ENCODE measurements at regions not wholly inside any gene's neighbourhood (a gene's known extent, or its start where the extent isn't known, plus 50 kb on each side); places are given as distances from the start of the nearest gene placed in this dataset.

GRCh38 chr15:94070356-94071295 lies 160.7 kb upstream of the MCTP2 start:
- H3K27ac ChIP-seq (ENCODE audit: low read length, poor library complexity, severe bottlenecking) = peak overlapping the region; percentile 87
- H2AFZ ChIP-seq (ENCODE audit: low read depth, low read length) = no peak overlapping the region
- peak; percentile 80 for DNase-seq
- H2BK12ac ChIP-seq (ENCODE audit: low read length in 2 of 2) = peak overlapping the region in 1 of 2 experiments; percentile 87
- H3K9ac ChIP-seq (ENCODE audit: low read length) = peak overlapping the region; percentile 28
- no peaks in the 10 kb centered on the region for H3K36me3 ChIP-seq (ENCODE audit: control insufficient read depth in 1 of 2, insufficient read depth in 2 of 2, low read depth in 1 of 2, low read length in 2 of 2)
- H2BK120ac ChIP-seq (ENCODE audit: low read depth, low read length) = no peak overlapping the region
- peak overlapping the region; percentile 7 to 45 for H3K4ac ChIP-seq (ENCODE audit: low read depth in 1 of 2, low read length in 2 of 2)
- H4K91ac ChIP-seq (ENCODE audit: low read length) = peak overlapping the region; percentile 2
- no peak overlapping the region for H2BK15ac ChIP-seq (ENCODE audit: low read depth, poor library complexity, severe bottlenecking)
- H3K23ac ChIP-seq (ENCODE audit: low read length in 2 of 2) = no peak overlapping the region
- H3K79me1 ChIP-seq (replicated peaks; ENCODE audit: low read length, poor library complexity, severe bottlenecking) = no peaks in the 10 kb centered on the region
- peaks cover 6% of the 10 kb centered on the region for H3K4me1 ChIP-seq (ENCODE audit: control insufficient read depth, insufficient read depth, low read depth, low read length)
- H3K14ac ChIP-seq (ENCODE audit: low read length in 2 of 2) = no peak overlapping the region
- peak overlapping the region; percentile 54 for H4K8ac ChIP-seq (ENCODE audit: low read length)
- H3K18ac ChIP-seq (ENCODE audit: low read depth in 1 of 2, low read length in 2 of 2) = peak overlapping the region; percentile 28 to 76
- no peaks in the 10 kb centered on the region for H3K27me3 ChIP-seq (ENCODE audit: control insufficient read depth in 1 of 2, insufficient read depth in 1 of 2, low read length in 2 of 2)
- no peak overlapping the region for H2AK5ac ChIP-seq (ENCODE audit: low read length, severe bottlenecking)
- H2BK5ac ChIP-seq (ENCODE audit: low read depth, low read length, poor library complexity, severe bottlenecking) = no peak overlapping the region
- H3K9me3 ChIP-seq (ENCODE audit: control insufficient read depth, low read length) = peaks cover 4% of the 10 kb centered on the region
- peak overlapping the region in 1 of 2 experiments; percentile 31 for H3K4me3 ChIP-seq (ENCODE audit: insufficient read depth in 1 of 2, low read depth in 1 of 2, low read length in 2 of 2)
- H3K4me2 ChIP-seq (ENCODE audit: low read length, poor library complexity, severe bottlenecking) = peak overlapping the region; percentile 13
- WGBS = 50% methylated on average over 19 of the region's 19 CpGs

- Histone ChIP-seq H2AFZ (ENCODE audit: low read depth, low read length) (no peak overlapping the region), H4K91ac (ENCODE audit: low read length) (no peak overlapping the region), H3K27me3 (ENCODE audit: control insufficient read depth in 1 of 2, insufficient read depth in 1 of 2, low read length in 2 of 2) (no peaks in the 10 kb centered on the region), H3K27ac (ENCODE audit: low read length, poor library complexity, severe bottlenecking) (no peak overlapping the region), H2BK120ac (ENCODE audit: low read depth, low read length) (no peak overlapping the region), H2BK15ac (ENCODE audit: low read depth, poor library complexity, severe bottlenecking) (no peak overlapping the region), H2AK5ac (ENCODE audit: low read length, severe bottlenecking) (no peak overlapping the region), H3K9me3 (ENCODE audit: control insufficient read depth, low read length) (peaks cover 4% of the 10 kb centered on the region), H3K4me1 (ENCODE audit: control insufficient read depth, insufficient read depth, low read depth, low read length) (peaks cover 6% of the 10 kb centered on the region), H3K14ac (ENCODE audit: low read length in 2 of 2) (no peak overlapping the region), H3K4me2 (ENCODE audit: low read length, poor library complexity, severe bottlenecking) (no peak overlapping the region), H3K4ac (ENCODE audit: low read depth in 1 of 2, low read length in 2 of 2) (no peak overlapping the region), H2BK5ac (ENCODE audit: low read depth, low read length, poor library complexity, severe bottlenecking) (no peak overlapping the region), H3K4me3 (ENCODE audit: insufficient read depth in 1 of 2, low read depth in 1 of 2, low read length in 2 of 2) (no peak overlapping the region), H3K9ac (ENCODE audit: low read length) (no peak overlapping the region), H4K8ac (ENCODE audit: low read length) (no peak overlapping the region), H3K36me3 (ENCODE audit: control insufficient read depth in 1 of 2, insufficient read depth in 2 of 2, low read depth in 1 of 2, low read length in 2 of 2) (no peaks in the 10 kb centered on the region), H3K23ac (ENCODE audit: low read length in 2 of 2) (no peak overlapping the region), H2BK12ac (ENCODE audit: low read length in 2 of 2) (no peak overlapping the region), H3K79me1 (replicated peaks; ENCODE audit: low read length, poor library complexity, severe bottlenecking) (no peaks in the 10 kb centered on the region), H3K18ac (ENCODE audit: low read depth in 1 of 2, low read length in 2 of 2) (no peak overlapping the region)
- WGBS = 86% methylated on average over 7 of the region's 9 CpGs
- DNase-seq = no peak
Measured at GRCh38 chr15:94069844-94070243, 161.5 kb upstream of the MCTP2 start.

- no peak overlapping the region for H3K4me2 ChIP-seq (ENCODE audit: low read length, poor library complexity, severe bottlenecking)
- no peak overlapping the region for H2BK15ac ChIP-seq (ENCODE audit: low read depth, poor library complexity, severe bottlenecking)
- no peak overlapping the region for H2BK120ac ChIP-seq (ENCODE audit: low read depth, low read length)
- no peak overlapping the region for H3K9ac ChIP-seq (ENCODE audit: low read length)
- peaks cover 6% of the 10 kb centered on the region for H3K4me1 ChIP-seq (ENCODE audit: control insufficient read depth, insufficient read depth, low read depth, low read length)
- H3K36me3 ChIP-seq (ENCODE audit: control insufficient read depth in 1 of 2, insufficient read depth in 2 of 2, low read depth in 1 of 2, low read length in 2 of 2) = no peaks in the 10 kb centered on the region
- 87% methylated on average over 3 of the region's 3 CpGs for WGBS
- no peak for DNase-seq
- H2AK5ac ChIP-seq (ENCODE audit: low read length, severe bottlenecking) = no peak overlapping the region
- H2BK12ac ChIP-seq (ENCODE audit: low read length in 2 of 2) = no peak overlapping the region
- no peak overlapping the region for H3K23ac ChIP-seq (ENCODE audit: low read length in 2 of 2)
- H3K27me3 ChIP-seq (ENCODE audit: control insufficient read depth in 1 of 2, insufficient read depth in 1 of 2, low read length in 2 of 2) = no peaks in the 10 kb centered on the region
- H3K4me3 ChIP-seq (ENCODE audit: insufficient read depth in 1 of 2, low read depth in 1 of 2, low read length in 2 of 2) = no peak overlapping the region
- no peaks in the 10 kb centered on the region for H3K79me1 ChIP-seq (replicated peaks; ENCODE audit: low read length, poor library complexity, severe bottlenecking)
- H2BK5ac ChIP-seq (ENCODE audit: low read depth, low read length, poor library complexity, severe bottlenecking) = no peak overlapping the region
- H3K9me3 ChIP-seq (ENCODE audit: control insufficient read depth, low read length) = peaks cover 4% of the 10 kb centered on the region
- no peak overlapping the region for H3K4ac ChIP-seq (ENCODE audit: low read depth in 1 of 2, low read length in 2 of 2)
- H2AFZ ChIP-seq (ENCODE audit: low read depth, low read length) = no peak overlapping the region
- H3K27ac ChIP-seq (ENCODE audit: low read length, poor library complexity, severe bottlenecking) = no peak overlapping the region
- no peak overlapping the region for H3K18ac ChIP-seq (ENCODE audit: low read depth in 1 of 2, low read length in 2 of 2)
- H3K14ac ChIP-seq (ENCODE audit: low read length in 2 of 2) = no peak overlapping the region
- no peak overlapping the region for H4K8ac ChIP-seq (ENCODE audit: low read length)
- H4K91ac ChIP-seq (ENCODE audit: low read length) = no peak overlapping the region
Measured at GRCh38 chr15:94066811-94067210, 164.6 kb upstream of the MCTP2 start.

GRCh38 chr15:94066046-94066445 lies 165.3 kb upstream of the MCTP2 start:
- no peak for DNase-seq
- Histone ChIP-seq H3K9ac (ENCODE audit: low read length) (no peak overlapping the region), H4K8ac (ENCODE audit: low read length) (no peak overlapping the region), H3K4me3 (ENCODE audit: insufficient read depth in 1 of 2, low read depth in 1 of 2, low read length in 2 of 2) (no peak overlapping the region), H3K27ac (ENCODE audit: low read length, poor library complexity, severe bottlenecking) (no peak overlapping the region), H2BK15ac (ENCODE audit: low read depth, poor library complexity, severe bottlenecking) (no peak overlapping the region), H2BK5ac (ENCODE audit: low read depth, low read length, poor library complexity, severe bottlenecking) (no peak overlapping the region), H2AFZ (ENCODE audit: low read depth, low read length) (no peak overlapping the region), H2BK12ac (ENCODE audit: low read length in 2 of 2) (no peak overlapping the region), H3K4ac (ENCODE audit: low read depth in 1 of 2, low read length in 2 of 2) (no peak overlapping the region), H4K91ac (ENCODE audit: low read length) (peak overlapping the region; percentile 34), H3K18ac (ENCODE audit: low read depth in 1 of 2, low read length in 2 of 2) (no peak overlapping the region), H3K14ac (ENCODE audit: low read length in 2 of 2) (no peak overlapping the region), H3K27me3 (ENCODE audit: control insufficient read depth in 1 of 2, insufficient read depth in 1 of 2, low read length in 2 of 2) (no peaks in the 10 kb centered on the region), H3K23ac (ENCODE audit: low read length in 2 of 2) (no peak overlapping the region), H2BK120ac (ENCODE audit: low read depth, low read length) (no peak overlapping the region), H3K9me3 (ENCODE audit: control insufficient read depth, low read length) (peaks cover 4% of the 10 kb centered on the region), H3K4me1 (ENCODE audit: control insufficient read depth, insufficient read depth, low read depth, low read length) (peaks cover 5% of the 10 kb centered on the region), H3K79me1 (replicated peaks; ENCODE audit: low read length, poor library complexity, severe bottlenecking) (no peaks in the 10 kb centered on the region), H3K4me2 (ENCODE audit: low read length, poor library complexity, severe bottlenecking) (no peak overlapping the region), H2AK5ac (ENCODE audit: low read length, severe bottlenecking) (no peak overlapping the region), H3K36me3 (ENCODE audit: control insufficient read depth in 1 of 2, insufficient read depth in 2 of 2, low read depth in 1 of 2, low read length in 2 of 2) (no peaks in the 10 kb centered on the region)
- whole genome bisulfite sequencing = 84% methylated on average over 3 of the region's 3 CpGs
